ENCODE measurements at regions not wholly inside any gene's neighbourhood (a gene's known extent, or its start where the extent isn't known, plus 50 kb on each side); places are given as distances from the start of the nearest gene placed in this dataset.
"Not testable (repeated sequence)": the region's sequence is repeated elsewhere in the genome, so short reads cannot be mapped to it uniquely, and the experiment has no call there.

DNA sequence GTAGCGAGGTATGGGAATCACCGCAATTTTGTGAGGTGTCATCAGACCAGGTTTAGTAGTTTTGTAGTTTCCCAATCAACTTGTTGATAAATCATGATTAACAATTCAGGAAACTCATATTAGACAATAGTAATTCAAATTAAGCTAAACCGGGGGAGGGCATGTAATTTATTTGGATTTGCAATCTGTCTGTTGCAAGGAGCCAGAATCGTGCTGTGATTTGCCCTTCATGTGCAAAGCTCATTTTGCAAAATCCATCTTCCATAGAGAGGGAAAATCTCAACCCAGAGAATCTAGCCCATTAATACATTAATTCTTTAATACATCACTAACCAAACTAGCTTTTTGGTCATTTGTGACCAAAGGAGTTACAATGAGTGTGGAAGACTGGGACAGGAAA lies 164.7 kb upstream of the TRPM3 start:
- Histone ChIP-seq H3K4me3 (no peak overlapping the region), H3K27ac (no peak overlapping the region), H3K27me3 (no peaks in the 10 kb centered on the region), H3K36me3 (no peaks in the 10 kb centered on the region), H3K9me3 (no peaks in the 10 kb centered on the region), H3K4me1 (no peaks in the 10 kb centered on the region)
- no peak for DNase-seq (ENCODE audit: low spot score in 2 of 2)
- 75% methylated on average over 4 of the region's 4 CpGs for WGBS
- TF ChIP-seq, protein P1, sequence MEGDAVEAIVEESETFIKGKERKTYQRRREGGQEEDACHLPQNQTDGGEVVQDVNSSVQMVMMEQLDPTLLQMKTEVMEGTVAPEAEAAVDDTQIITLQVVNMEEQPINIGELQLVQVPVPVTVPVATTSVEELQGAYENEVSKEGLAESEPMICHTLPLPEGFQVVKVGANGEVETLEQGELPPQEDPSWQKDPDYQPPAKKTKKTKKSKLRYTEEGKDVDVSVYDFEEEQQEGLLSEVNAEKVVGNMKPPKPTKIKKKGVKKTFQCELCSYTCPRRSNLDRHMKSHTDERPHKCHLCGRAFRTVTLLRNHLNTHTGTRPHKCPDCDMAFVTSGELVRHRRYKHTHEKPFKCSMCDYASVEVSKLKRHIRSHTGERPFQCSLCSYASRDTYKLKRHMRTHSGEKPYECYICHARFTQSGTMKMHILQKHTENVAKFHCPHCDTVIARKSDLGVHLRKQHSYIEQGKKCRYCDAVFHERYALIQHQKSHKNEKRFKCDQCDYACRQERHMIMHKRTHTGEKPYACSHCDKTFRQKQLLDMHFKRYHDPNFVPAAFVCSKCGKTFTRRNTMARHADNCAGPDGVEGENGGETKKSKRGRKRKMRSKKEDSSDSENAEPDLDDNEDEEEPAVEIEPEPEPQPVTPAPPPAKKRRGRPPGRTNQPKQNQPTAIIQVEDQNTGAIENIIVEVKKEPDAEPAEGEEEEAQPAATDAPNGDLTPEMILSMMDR (IDR thresholded peaks at IDR 0.05), result no peak
- TF ChIP-seq EP300 (IDR thresholded peaks at IDR 0.05) (no peak), POLR2AphosphoS5 (IDR thresholded peaks at IDR 0.05) (no peak), POLR2A (IDR thresholded peaks at IDR 0.05) (no peak)

DNA sequence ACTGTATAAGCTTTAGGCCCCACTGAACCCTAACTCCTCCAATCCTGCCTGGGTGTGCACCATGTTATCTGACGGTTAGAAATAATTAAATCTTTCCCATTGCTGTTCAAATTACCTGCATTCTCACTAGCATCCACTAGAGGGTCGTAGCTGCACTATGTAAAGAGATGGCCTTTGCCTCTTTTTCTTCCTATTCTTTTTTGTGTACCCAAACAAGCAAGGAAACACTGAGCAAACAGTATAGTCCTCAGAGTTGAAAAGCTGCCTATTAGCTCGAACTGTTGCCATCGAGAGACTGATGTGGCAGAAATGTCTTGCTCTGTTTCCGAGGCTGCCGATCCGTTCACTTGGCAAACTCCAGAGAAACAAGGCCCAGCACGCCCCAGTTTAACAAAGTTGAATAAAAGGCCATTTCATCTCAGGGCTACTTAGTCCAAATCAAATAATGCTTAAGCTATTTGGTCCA lies 163.8 kb upstream of the TRPM3 start:
- H3K4me3 ChIP-seq, result no peak overlapping the region
- TF ChIP-seq EP300 (IDR thresholded peaks at IDR 0.05) (no peak), POLR2A (IDR thresholded peaks at IDR 0.05) (no peak), POLR2AphosphoS5 (IDR thresholded peaks at IDR 0.05) (no peak)
- TF ChIP-seq, protein P1 (IDR thresholded peaks at IDR 0.05), result peak; percentile 53 to 77
- 26% methylated on average over 8 of the region's 8 CpGs for WGBS
- no peaks in the 10 kb centered on the region for H3K9me3 ChIP-seq
- no peaks in the 10 kb centered on the region for H3K27me3 ChIP-seq
- no peak overlapping the region for H3K27ac ChIP-seq
- no peaks in the 10 kb centered on the region for H3K36me3 ChIP-seq
- H3K4me1 ChIP-seq, result no peaks in the 10 kb centered on the region
- no peak for DNase-seq (ENCODE audit: low spot score in 2 of 2)

DNA sequence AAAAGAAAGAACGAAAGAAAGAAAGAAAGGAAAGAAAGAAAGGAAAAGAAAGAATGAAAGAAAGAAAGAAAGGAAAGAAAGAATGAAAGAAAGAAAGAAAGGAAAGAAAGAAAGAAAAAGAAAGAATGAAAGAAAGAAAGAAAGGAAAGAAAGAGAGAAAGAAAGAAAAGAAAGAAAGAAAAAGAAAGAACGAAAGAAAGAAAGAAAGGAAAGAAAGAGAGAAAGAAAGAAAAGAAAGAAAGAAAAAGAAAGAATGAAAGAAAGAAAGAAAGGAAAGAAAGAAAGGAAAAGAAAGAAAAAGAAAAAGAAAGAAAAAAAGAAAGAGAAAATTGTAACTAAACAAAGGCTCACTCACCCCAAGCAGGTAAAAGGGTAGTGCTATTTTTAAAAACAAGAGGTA lies 160.7 kb upstream of the TRPM3 start:
- not testable (repeated sequence) for H3K4me1 ChIP-seq; H3K4me3 ChIP-seq; H3K27ac ChIP-seq; DNase-seq (ENCODE audit: low spot score in 2 of 2); H3K27me3 ChIP-seq; H3K36me3 ChIP-seq; H3K9me3 ChIP-seq
- WGBS, result 83% methylated on average over 2 of the region's 2 CpGs

DNA sequence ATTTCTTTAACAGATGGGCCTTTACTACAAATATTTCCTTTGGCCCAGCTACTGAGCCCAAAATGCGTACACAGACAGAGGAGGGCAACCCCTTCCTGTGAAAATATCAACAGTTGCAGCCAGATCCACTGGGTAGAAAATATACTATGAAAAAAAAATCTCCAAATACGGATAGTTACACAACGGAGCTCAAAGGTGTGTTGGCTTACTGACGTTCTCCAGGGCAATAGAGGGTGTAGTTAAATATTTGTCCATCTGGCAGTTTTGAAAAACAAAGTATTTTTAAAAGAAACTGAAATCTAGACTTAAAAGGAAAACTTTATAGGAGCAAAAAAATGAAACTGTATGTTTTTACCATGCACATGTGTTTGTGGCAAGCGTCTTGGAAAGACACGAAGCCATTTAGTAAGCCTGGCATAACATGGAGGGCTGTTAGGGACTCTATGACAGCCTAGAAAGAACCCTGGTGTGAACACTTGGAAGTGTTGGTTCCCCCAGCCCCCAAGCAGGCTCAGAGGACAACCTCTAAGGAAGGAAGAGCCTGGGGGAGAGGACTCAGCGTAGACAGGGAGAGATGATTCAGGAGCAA lies 157.8 kb upstream of the TRPM3 start:
- DNase-seq (ENCODE audit: low spot score in 2 of 2), result no peak
- Histone ChIP-seq H3K27ac (no peak overlapping the region), H3K4me3 (no peak overlapping the region), H3K9me3 (no peaks in the 10 kb centered on the region), H3K4me1 (no peaks in the 10 kb centered on the region), H3K27me3 (no peaks in the 10 kb centered on the region), H3K36me3 (no peaks in the 10 kb centered on the region)
- no peak for TF ChIP-seq POLR2A (IDR thresholded peaks at IDR 0.05)
- no peak for TF ChIP-seq POLR2AphosphoS5 (IDR thresholded peaks at IDR 0.05)
- TF ChIP-seq, protein P1 (IDR thresholded peaks at IDR 0.05), result no peak
- 72% methylated on average over 7 of the region's 7 CpGs for WGBS

DNA sequence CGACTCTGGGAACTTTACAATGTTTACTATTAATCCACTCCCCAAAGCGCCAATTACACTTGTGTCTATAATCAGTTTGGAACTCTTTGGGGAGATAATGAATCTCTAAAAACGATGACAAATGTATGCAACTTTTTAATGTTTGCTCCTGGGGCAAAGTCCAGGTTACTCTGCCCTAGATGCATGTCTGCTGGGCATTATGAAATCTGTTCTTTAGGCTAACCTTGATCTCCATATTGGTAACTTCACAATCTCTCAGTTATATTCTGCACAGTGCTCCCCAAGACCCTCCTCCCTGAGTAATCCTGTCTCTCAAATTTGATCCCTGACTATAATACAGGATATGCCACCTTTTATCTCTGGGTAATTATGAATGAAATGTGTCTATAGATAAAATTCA lies 152.2 kb upstream of the TRPM3 start:
- TF ChIP-seq EP300 (IDR thresholded peaks at IDR 0.05), result no peak
- TF ChIP-seq POLR2A (IDR thresholded peaks at IDR 0.05), result no peak
- TF ChIP-seq POLR2AphosphoS5 (IDR thresholded peaks at IDR 0.05), result no peak
- TF ChIP-seq, protein P1 (IDR thresholded peaks at IDR 0.05), result no peak
- no peak for DNase-seq (ENCODE audit: low spot score in 2 of 2)
- no peaks in the 10 kb centered on the region for H3K36me3 ChIP-seq
- H3K27ac ChIP-seq, result no peak overlapping the region
- H3K27me3 ChIP-seq, result no peaks in the 10 kb centered on the region
- no peaks in the 10 kb centered on the region for H3K4me1 ChIP-seq
- WGBS, result 74% methylated on average over 3 of the region's 3 CpGs
- no peaks in the 10 kb centered on the region for H3K9me3 ChIP-seq
- H3K4me3 ChIP-seq, result no peak overlapping the region

DNA sequence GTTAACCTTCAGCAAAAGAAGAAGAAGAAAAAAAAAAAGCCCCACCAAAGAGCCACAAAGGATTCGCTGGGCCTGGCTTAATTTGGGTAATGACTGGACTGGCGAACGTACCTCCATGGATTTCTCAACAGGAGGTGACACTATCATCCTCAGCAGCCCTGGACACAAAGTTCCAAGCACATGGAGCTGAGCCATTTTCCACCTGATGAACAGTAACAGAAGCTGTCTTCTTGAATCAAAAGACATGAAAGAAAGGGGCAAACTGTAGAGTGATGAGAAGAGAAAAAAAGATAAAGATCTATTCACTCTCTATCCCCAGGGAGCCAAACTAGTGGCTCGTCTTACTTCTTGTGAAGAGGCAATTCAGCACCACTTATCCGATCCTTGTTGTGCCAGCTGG lies 150.2 kb upstream of the TRPM3 start:
- Histone ChIP-seq H3K27ac (no peak overlapping the region), H3K27me3 (no peaks in the 10 kb centered on the region), H3K36me3 (no peaks in the 10 kb centered on the region), H3K4me1 (no peaks in the 10 kb centered on the region), H3K9me3 (no peaks in the 10 kb centered on the region), H3K4me3 (no peak overlapping the region)
- no peak for DNase-seq (ENCODE audit: low spot score in 2 of 2)
- 68% methylated on average over 5 of the region's 5 CpGs for WGBS
- TF ChIP-seq POLR2AphosphoS5 (IDR thresholded peaks at IDR 0.05), result no peak
- TF ChIP-seq EP300 (IDR thresholded peaks at IDR 0.05), result no peak
- TF ChIP-seq POLR2A (IDR thresholded peaks at IDR 0.05), result no peak
- TF ChIP-seq, protein P1 (IDR thresholded peaks at IDR 0.05), result no peak

Data from suprapubic skin (tissue), 4 donors.